ENCODE measurements at regions not wholly inside any gene's neighbourhood (a gene's known extent, or its start where the extent isn't known, plus 50 kb on each side); places are given as distances from the start of the nearest gene placed in this dataset.

- in situ Hi-C loops (cut with MboI): no loop called here
- no peaks in the 10 kb centered on the region for H3K9me1 ChIP-seq (ENCODE audit: control insufficient read depth, insufficient read depth, low read length)
- no peaks in the 10 kb centered on the region for H3K4me1 ChIP-seq (replicated peaks in 1 of 2; ENCODE audit: control insufficient read depth in 2 of 2, insufficient read depth in 2 of 2, low read length in 2 of 2)
- no peaks in the 10 kb centered on the region for H3K27me3 ChIP-seq (ENCODE audit: control insufficient read depth in 2 of 2, insufficient read depth in 2 of 2, low read length in 2 of 2)
- no peaks in the 10 kb centered on the region for H4K20me1 ChIP-seq (replicated peaks; ENCODE audit: control insufficient read depth, insufficient read depth, low read length)
- no peak overlapping the region for H3K4me3 ChIP-seq
- no peak overlapping the region for H3K4me2 ChIP-seq (ENCODE audit: insufficient read depth, low read length)
- H3K9me3 ChIP-seq (replicated peaks; ENCODE audit: control insufficient read depth, insufficient read depth, low read depth, low read length): no peaks in the 10 kb centered on the region
- no peak for ATAC-seq
- no peaks in the 10 kb centered on the region for H3K79me2 ChIP-seq (ENCODE audit: control insufficient read depth, insufficient read depth, low read length)
- no peak for TF ChIP-seq FUS (optimal IDR thresholded peaks at IDR 0.05; ENCODE audit: low read depth, low read length)
- TF ChIP-seq ADNP (tag; IDR thresholded peaks at IDR 0.05): no peak
- no peak for DNase-seq (ENCODE audit: extremely low read depth in 1 of 4, low spot score in 3 of 4)
- POLR2A ChIA-PET: no interaction called here
- no peak overlapping the region for H3K27ac ChIP-seq (ENCODE audit: extremely low read depth, low read depth, low read length)
- intact Hi-C loops (cut with micrococcal nuclease): no loop called here
- no peaks in the 10 kb centered on the region for H3K36me3 ChIP-seq (ENCODE audit: control insufficient read depth, insufficient read depth, low read length)
- H3K9ac ChIP-seq (ENCODE audit: insufficient read depth in 1 of 2, low read depth in 2 of 2, low read length in 2 of 2): no peak overlapping the region
- no peak overlapping the region for H2AFZ ChIP-seq (ENCODE audit: low read depth, low read length)
- no peak for FAIRE-seq
- CTCF ChIA-PET (ENCODE audit: low intra/inter-chr PET ratio): no interaction called here
- BruUV-seq (replicated peaks): no TSS peak
Measured at GRCh38 chrX:134101636-134102035, 116.2 kb upstream of the GPC3 start.

GRCh38 chrX:134115270-134115669, 121.7 kb upstream of the CCDC160 start:
- in situ Hi-C loops (cut with MboI) (no loop called here), intact Hi-C loops (cut with micrococcal nuclease) (no loop called here)
- Histone ChIP-seq H4K20me1 (replicated peaks; ENCODE audit: control insufficient read depth, insufficient read depth, low read length) (no peaks in the 10 kb centered on the region), H3K27ac (ENCODE audit: extremely low read depth, low read depth, low read length) (no peak overlapping the region), H3K36me3 (ENCODE audit: control insufficient read depth, insufficient read depth, low read length) (no peaks in the 10 kb centered on the region), H3K4me1 (replicated peaks in 1 of 2; ENCODE audit: control insufficient read depth in 2 of 2, insufficient read depth in 2 of 2, low read length in 2 of 2) (no peaks in the 10 kb centered on the region), H3K9me1 (ENCODE audit: control insufficient read depth, insufficient read depth, low read length) (no peaks in the 10 kb centered on the region), H3K27me3 (ENCODE audit: control insufficient read depth in 2 of 2, insufficient read depth in 2 of 2, low read length in 2 of 2) (no peaks in the 10 kb centered on the region), H3K79me2 (ENCODE audit: control insufficient read depth, insufficient read depth, low read length) (no peaks in the 10 kb centered on the region), H3K9ac (ENCODE audit: insufficient read depth in 1 of 2, low read depth in 2 of 2, low read length in 2 of 2) (no peak overlapping the region), H3K4me2 (ENCODE audit: insufficient read depth, low read length) (no peak overlapping the region), H3K9me3 (replicated peaks; ENCODE audit: control insufficient read depth, insufficient read depth, low read depth, low read length) (no peaks in the 10 kb centered on the region), H2AFZ (ENCODE audit: low read depth, low read length) (no peak overlapping the region), H3K4me3 (no peak overlapping the region)
- no peak for DNase-seq (ENCODE audit: extremely low read depth in 1 of 4, low spot score in 3 of 4)
- CTCF ChIA-PET (ENCODE audit: low intra/inter-chr PET ratio): no interaction called here
- POLR2A ChIA-PET: no interaction called here
- 0% methylated on average over 3 of the region's 3 CpGs for WGBS (ENCODE audit: insufficient coverage, low coverage, missing lambda C conversion rate)
- ATAC-seq: no peak
- TF ChIP-seq ZNF785 (CRISPR knock-in tag; IDR thresholded peaks at IDR 0.05) (no peak), ZNF316 (IDR thresholded peaks at IDR 0.05) (0 out of 2 replicates have a peak, but pooled peaks have one; percentile 20)
- no TSS peak for BruUV-seq (replicated peaks)
- FAIRE-seq: no peak

Measured in K562 (cell line).